Activated CD8-positive, alpha-beta memory T cell treated with anti-CD3 and anti-CD28 coated beads for 36 hours (primary cell): ENCODE measurements at regions not wholly inside any gene's neighbourhood (a gene's known extent, or its start where the extent isn't known, plus 50 kb on each side); places are given as distances from the start of the nearest gene placed in this dataset.

Source experiments
- CTCF ChIA-PET: fragments of 350-600 bp; sonication (Branson Sonifier 250); formaldehyde crosslinking; loops from one replicate; lab custom pipeline; 2021; ENCODE audit warnings: antibody characterized with exemption; lab: Charles Lee
- POLR2A ChIA-PET: fragments of 350-600 bp; sonication (Branson Sonifier 250); formaldehyde crosslinking; loops from one replicate; lab custom pipeline; 2021; ENCODE audit warnings: antibody characterized with exemption; lab: Charles Lee

GRCh38 chr7:125641884-125642283 is 712.3 kb upstream of the POT1 start:
- ChIA-PET POLR2A (no interaction called here), CTCF (interaction anchor here (0.6 kb wide), 1 partner anchor 633 kb away, joined by 4 read pairs; no protein-coding TSS in a partner anchor)

- POLR2A ChIA-PET = no interaction called here
- CTCF ChIA-PET = no interaction called here
These were observed 706.8 kb upstream of the POT1 start for GRCh38 chr7:125636320-125636962.

- ChIA-PET POLR2A (no interaction called here), CTCF (no interaction called here)
These were observed 688.9 kb upstream of the POT1 start for GRCh38 chr7:125618516-125618915.

- CTCF ChIA-PET = no interaction called here
- POLR2A ChIA-PET = no interaction called here
These were observed 682.0 kb upstream of the POT1 start for GRCh38 chr7:125611582-125611981.

- CTCF ChIA-PET = no interaction called here
These were observed 677.0 kb upstream of the POT1 start for GRCh38 chr7:125606671-125607070.

GRCh38 chr7:125605241-125605640 is 675.6 kb upstream of the POT1 start:
- CTCF ChIA-PET = no interaction called here

More at GRCh38 chr7:125606671-125607070, 677.0 kb upstream of the POT1 start:
- POLR2A ChIA-PET = no interaction called here

GRCh38 chr7:125602441-125602840 is 672.8 kb upstream of the POT1 start:
- POLR2A ChIA-PET = no interaction called here
- CTCF ChIA-PET = no interaction called here

More at GRCh38 chr7:125605241-125605640, 675.6 kb upstream of the POT1 start:
- POLR2A ChIA-PET = no interaction called here

- CTCF ChIA-PET = no interaction called here
- POLR2A ChIA-PET = no interaction called here
These were observed 669.8 kb upstream of the POT1 start for GRCh38 chr7:125599387-125599786.

GRCh38 chr7:125592331-125592730 is 662.7 kb upstream of the POT1 start:
- POLR2A ChIA-PET = no interaction called here
- CTCF ChIA-PET = no interaction called here

- CTCF ChIA-PET = no interaction called here
- POLR2A ChIA-PET = no interaction called here
These were observed 643.5 kb upstream of the POT1 start for GRCh38 chr7:125573126-125573525.

GRCh38 chr7:125572414-125572813 is 642.8 kb upstream of the POT1 start:
- POLR2A ChIA-PET = no interaction called here
- CTCF ChIA-PET = no interaction called here

- POLR2A ChIA-PET = no interaction called here
- CTCF ChIA-PET = no interaction called here
These were observed 639.2 kb upstream of the POT1 start for GRCh38 chr7:125568799-125569198.

- CTCF ChIA-PET = no interaction called here
- POLR2A ChIA-PET = no interaction called here
These were observed 638.1 kb upstream of the POT1 start for GRCh38 chr7:125567686-125568085.

GRCh38 chr7:125563964-125564529 is 634.4 kb upstream of the POT1 start:
- CTCF ChIA-PET = no interaction called here
- POLR2A ChIA-PET = no interaction called here

GRCh38 chr7:125563557-125563956 is 633.9 kb upstream of the POT1 start:
- ChIA-PET CTCF (no interaction called here), POLR2A (no interaction called here)

GRCh38 chr7:125561006-125561405 is 631.4 kb upstream of the POT1 start:
- CTCF ChIA-PET = no interaction called here

GRCh38 chr7:125559921-125560320 is 630.3 kb upstream of the POT1 start:
- POLR2A ChIA-PET = no interaction called here
- CTCF ChIA-PET = no interaction called here

More at GRCh38 chr7:125561006-125561405, 631.4 kb upstream of the POT1 start:
- POLR2A ChIA-PET = no interaction called here

GRCh38 chr7:125555916-125556315 is 626.3 kb upstream of the POT1 start:
- CTCF ChIA-PET = no interaction called here
- POLR2A ChIA-PET = no interaction called here

- ChIA-PET CTCF (no interaction called here), POLR2A (no interaction called here)
These were observed 621.4 kb upstream of the POT1 start for GRCh38 chr7:125551008-125551407.

- ChIA-PET CTCF (no interaction called here), POLR2A (no interaction called here)
These were observed 617.9 kb upstream of the POT1 start for GRCh38 chr7:125547505-125547904.

- POLR2A ChIA-PET = no interaction called here
- CTCF ChIA-PET = no interaction called here
These were observed 600.9 kb upstream of the POT1 start for GRCh38 chr7:125530553-125530952.
